GM19023 (cell line): ENCODE measurements at regions not wholly inside any gene's neighbourhood (a gene's known extent, or its start where the extent isn't known, plus 50 kb on each side); places are given as distances from the start of the nearest gene placed in this dataset.
"Not testable (repeated sequence)": the region's sequence is repeated elsewhere in the genome, so short reads cannot be mapped to it uniquely, and the experiment has no call there.

Source experiments
- ATAC-seq: cut with Tn5 transposase; IDR thresholded peaks from one replicate; pipeline ENCODE4 v1.9.1; 2021; ENCODE audit warnings: mild to moderate bottlenecking, moderate library complexity; ENCODE audit not compliant: unreplicated experiment

DNA sequence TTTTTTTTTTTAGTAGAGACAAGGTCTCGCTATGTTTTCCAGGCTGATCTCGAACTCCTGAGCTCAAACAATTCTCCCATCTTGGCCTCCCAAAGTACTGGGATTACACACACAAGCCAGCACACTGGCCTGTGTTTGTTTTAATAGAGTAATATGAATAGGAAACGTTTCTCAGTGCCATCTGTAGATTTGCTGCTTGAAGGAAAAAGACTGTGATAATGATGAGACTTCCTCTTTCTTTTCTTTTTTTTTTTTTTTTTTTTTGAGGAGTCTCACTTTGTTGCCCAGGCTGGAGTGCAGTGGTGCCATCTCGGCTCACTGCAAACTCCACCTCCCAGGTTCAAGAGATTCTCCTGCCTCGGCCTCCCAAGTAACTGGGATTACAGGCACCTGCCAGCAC is 74.7 kb upstream of the ATL2 start:
- not testable (repeated sequence) for ATAC-seq

DNA sequence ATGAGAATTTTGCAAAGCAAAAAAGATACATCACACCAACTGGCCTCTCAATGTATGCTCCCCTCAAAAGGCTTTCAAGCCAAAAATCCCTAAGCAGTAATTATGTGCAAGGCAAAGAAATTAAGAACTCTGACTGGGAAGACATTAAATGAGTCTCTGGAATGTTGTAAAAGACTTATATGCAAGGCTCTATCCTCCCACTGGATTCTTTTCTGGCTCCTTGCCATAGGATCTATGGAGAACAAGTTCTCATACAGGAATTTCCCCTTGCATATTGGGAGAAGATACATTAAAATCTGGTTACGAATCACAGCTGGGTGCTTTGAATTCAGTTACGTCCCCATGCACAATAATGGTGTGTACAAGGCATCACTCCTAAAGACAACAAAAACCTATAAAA is 73.4 kb upstream of the ATL2 start:
- no peak for ATAC-seq

DNA sequence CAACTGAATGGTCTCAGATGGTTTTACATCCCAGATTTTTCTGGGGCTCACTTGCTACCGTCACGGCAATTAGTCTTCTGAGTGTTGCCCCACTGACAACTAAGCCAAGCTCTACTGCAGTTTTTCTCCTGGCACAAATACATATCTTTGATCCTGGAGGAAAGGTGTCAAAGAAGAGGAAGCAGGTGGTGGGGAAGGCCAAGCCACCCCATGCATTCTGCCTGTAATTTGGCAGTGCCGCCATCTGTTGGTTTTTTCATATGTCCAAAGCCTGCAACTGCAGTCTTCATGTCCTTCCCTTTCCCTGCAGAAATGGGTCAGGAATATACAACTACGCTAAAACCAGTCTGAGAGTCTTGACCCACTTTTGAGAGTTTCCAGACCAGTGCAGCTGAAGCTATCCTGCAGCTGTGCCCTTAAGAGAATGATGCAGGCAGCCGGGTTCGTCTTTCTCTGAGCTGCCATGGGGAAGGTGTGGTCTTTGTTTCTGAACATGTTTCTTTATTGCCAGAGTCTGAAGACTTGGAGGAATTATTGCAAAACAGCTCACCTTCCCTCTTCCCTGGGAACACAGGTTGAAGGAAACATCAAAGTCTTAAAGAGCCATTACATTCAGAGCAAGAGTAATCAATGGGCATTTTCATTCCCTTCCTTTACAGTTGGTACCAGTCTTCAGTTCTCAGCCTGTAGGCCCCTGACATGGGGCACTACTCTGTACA is 71.8 kb upstream of the ATL2 start:
- no peak for ATAC-seq

DNA sequence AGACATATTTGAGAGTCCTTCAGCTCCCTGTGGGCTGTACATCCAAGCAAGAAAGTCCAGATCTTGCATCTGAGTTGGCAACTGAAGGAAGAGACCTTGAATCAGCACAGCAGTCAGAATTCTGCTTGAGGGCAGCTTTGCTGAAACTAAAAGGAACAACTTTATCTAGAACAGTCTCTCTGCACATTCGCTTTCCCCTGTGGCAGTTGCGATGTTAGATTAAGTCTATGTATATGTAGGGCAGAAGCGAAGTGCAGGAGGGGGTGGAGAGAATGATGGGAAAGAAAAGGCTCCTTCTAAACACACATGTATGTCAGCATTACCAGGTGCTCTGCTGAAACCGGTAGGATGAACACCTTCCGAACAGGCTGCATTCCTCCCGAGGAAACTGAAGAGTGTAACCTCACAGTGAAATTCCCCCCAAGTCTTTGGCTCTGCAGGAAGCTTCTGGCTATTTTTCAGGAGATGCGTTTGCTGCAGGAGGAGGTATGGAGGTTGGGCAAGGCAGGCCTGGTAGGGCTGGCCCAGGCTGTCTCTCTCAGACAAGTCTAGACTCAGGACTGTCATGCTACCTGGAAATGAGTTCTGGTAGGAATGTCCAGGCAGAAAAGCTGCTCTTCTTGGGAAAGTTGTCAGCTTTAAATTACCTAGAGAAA is 70.0 kb upstream of the ATL2 start:
- no peak for ATAC-seq

DNA sequence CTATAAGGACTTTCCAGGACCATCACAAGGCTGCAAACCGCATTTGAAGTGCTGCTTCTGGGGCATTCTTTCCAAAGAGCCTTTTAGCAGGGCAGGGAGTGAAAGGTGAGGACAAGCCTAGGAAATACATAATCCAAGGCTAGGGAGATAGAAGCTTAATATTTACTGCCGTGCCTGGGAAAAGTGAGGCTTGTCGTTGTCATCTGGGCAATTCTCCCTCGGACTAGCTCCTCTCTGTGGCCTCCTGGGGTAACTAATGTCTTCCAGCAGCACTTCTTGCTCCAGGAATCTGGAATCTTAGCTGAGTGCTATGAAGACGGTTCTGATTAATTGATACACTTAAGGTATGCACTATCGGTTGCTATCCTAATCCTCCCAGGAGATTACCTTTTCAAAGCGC is 69.3 kb upstream of the ATL2 start:
- no peak for ATAC-seq

DNA sequence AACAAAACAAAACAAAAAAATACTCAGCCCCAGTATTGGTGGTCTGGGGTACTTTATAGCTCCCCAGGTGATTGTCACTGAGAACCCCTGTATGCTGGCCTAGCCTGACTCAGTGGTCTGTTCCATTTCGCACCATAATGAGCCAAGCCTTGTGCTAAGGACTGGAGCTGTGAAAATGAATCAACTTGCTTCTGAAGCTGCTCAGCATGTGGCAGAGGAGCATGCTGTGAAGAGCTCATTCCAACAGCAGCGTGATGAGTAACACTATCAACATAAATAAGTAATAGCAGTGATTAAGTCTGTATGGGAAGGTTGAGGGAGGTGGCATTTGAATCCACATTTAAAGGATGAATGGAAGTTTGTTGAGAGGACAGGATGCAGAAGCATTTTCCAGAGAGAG is 67.2 kb upstream of the ATL2 start:
- ATAC-seq, result no peak

DNA sequence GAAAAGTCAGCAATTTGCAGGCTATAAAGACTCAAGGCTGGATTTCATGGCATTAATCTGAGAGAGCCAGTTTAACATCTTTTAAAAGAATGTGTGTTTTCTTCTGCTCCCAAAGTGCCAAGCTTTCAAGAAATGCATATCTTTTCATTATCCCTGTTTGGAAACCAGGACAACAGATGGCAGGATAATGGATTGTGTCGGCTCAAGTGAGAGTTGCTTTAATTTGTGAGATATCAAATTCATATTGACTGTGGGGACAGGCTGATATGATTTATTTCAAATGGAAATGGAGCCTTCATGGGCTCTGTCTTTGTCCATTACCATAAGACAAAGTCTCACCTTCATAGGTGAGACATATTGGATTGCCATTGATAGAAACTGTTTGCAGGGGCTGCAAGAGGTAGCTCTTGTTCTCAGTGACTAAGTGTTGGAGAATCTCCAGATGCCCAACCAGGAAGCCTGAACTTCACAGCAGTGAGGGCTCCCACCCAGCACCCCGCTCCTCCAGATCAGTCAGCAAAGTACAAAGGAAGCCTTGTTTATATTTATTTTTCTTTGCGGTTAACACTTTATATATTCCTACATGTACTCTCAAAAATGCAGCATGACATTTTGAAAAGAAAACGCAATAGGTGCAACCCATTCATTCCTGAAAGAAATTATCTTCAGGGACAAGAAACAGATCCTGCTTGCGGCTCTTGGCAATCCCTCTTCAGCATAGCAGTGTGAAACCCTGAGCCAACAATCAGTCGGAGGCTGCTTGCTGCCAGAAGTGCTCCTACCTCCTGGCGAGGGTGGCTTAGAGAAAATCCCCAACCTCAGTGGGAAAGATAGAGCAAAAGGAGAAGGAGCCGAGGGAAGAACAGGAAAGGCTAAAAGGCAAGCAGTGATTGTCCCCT is 65.8 kb upstream of the ATL2 start:
- no peak for ATAC-seq

DNA sequence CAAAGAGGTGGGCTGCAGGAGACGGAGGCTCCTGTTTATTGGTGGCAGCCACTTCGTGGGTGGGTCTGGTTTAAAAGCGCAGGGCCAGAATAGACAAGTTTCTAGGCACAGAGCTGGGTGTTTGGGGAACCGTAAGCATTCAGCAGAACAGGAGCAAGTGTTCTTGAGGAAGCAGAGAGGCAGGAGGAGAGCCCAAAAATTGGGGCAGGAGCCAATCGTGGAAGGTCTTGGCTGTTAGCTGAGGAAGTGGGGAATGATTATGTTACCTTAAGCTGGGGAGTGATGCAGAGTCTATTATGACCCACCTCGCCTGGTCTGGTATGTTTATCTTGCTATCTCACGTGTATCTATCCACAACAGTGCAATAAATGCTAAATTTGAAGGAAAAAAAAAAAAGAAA is 64.3 kb upstream of the ATL2 start:
- no peak for ATAC-seq

DNA sequence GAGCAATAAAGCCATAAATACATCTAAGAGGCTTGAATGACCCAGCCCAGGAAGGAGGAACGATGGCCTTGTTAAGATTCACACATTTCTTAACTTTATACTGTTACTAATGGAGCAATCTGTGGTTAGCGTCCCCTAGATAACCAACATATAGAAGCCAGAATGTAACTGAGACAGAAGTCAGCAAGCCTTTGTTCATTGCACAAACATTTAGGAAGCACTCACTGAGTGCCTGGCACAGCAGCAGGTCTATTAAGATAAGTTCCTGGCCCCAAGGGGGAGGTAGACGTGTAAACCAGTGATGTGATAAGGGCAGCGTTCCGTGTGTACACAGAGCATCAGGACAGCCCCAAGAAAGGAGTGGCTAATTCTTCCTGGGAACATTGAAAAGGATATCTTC is 63.6 kb upstream of the ATL2 start:
- ATAC-seq, result no peak

DNA sequence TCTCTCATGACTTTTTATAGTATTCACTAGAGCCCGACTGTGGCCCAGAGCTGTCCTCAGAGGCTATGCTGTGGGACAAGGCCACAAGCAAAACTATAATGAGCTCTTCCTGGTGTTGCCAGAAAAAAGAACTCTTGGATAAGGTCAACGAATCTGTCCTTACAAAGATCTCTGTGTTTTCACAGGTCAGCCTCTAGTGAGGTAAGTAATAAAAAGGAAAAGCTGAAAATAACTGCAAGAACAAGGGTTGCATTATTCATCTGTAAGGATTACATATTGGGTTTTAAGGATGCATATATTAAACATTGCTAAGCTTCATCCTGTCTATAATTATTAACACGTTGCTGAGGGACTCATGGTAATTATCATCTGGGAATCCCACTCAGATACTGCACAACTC is 62.8 kb upstream of the ATL2 start:
- ATAC-seq, result no peak

DNA sequence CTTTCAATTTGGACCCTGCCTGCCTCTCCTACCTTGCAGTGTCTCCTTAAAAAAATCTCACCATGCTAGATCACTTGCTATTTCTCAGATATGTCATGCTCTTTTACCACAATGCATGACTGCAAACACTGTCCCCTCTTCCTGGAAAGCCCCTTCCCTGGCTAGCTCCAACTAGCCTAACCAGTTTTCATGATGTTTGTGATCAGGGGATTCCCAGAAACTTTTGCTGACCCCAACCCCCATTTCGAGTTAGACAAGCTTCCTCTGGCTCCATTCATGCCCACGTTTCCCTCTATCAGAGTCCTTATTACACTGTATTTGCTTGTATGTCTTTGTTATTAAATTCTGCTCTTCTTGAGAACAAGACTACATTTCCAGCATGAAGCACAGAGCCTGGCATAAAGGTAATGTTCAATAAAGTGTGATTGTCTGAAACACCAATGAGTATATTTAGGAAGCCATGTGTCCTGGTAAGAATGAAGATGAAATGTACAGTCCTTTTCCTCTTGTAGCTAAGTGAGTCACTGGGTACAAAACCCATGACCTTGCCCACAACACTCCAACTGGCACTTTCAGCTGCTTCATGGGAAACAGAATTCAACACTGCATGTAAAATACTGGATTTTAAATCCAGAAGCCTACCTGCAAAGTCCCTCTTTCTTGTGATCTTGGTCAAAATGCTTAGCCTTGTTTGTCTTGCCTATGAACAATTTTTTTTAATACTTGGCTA is 62.0 kb upstream of the ATL2 start:
- ATAC-seq, result peak; percentile 86

DNA sequence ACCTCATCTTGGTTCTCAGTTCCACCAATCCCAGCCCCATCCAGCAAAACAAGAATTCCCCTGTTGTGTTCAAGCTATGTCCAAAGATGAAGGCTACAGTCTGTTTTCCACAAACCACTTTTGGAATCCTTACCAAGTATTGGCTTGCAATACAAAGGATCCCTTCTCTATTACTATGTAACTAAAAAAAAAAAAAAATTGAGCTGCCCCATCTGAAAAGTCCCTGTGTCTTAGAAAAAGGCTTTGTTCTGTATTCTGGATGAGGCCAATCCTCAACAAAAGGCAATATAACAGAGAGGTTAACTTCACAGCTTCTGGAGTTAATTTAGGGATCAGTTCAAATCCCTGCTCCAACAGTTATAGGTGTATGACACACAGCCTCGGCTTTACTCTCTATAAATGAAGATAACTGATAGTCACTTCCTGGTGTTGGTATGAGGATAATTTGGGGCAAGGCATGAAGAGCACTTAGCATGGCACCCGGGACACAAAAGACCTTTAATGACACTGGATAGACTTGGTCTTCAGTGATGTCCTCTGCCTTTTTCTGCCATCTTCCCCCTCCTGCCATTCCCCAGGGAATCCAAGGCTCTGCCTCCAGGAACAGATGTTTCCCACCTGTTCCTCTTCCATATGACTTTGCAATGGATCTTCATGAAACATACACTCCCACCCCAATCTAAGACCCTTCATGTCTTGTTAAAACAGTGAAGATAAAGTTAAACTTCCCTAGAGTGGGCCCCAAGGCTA is 61.2 kb upstream of the ATL2 start:
- ATAC-seq, result peak; percentile 6

DNA sequence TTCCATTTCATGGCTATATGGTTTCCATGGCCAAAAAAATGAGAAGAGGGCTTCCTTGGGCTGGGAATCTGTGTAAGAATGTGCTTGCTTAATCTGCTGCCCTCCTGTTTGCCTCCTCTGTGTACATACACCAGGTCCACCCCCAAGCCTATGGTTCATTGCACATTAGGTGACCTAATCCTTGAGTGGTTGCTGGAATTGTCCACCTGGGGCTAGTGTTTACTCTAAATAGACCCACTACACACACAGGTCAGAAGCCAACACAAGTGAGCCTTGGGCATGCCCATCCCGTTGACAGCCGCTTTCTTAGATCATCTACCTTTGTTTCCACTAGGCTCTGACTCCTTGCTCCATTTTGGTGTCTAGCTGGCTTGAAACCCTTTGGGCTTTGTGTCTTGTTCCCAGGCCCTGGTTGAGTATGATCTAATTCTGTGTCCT is 59.2 kb upstream of the ATL2 start:
- ATAC-seq, result no peak

DNA sequence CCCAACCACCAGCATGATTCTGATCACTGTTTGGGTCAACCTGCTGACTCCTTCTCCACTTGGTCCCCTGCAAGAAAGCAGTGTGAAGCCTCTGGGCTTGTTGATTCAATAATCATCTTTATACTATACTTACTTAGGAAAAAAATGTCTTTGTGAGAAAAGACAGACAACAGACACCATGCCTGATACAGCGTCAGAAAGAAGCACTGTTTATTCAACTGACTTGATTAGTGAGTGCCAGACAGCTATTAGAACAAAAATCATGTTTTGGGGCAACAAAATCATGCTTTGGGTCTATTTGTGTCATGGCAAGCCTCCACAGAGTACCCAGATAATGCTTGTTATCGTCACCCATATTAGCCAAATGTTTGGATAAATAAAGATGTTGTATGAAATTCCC is 58.7 kb upstream of the ATL2 start:
- ATAC-seq, result no peak

DNA sequence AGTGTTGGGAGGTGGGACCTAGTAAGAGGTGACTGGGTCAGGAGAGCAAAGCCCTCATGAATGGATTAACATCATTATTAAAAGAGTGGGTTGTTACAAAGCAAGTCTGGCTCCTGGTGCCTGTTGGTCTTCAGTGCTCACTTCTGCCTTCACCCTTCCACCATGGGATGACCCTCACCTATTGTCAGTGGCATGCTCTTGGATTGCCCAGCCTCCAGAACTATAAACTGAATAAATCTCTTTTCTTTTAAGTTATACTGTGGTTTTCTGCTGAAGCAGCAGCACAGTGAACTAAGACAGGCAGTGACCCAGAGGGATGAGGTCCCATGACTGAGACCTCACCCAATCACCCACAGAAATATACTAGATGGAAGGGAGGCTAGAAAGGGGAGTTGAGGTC is 57.5 kb upstream of the ATL2 start:
- no peak for ATAC-seq

DNA sequence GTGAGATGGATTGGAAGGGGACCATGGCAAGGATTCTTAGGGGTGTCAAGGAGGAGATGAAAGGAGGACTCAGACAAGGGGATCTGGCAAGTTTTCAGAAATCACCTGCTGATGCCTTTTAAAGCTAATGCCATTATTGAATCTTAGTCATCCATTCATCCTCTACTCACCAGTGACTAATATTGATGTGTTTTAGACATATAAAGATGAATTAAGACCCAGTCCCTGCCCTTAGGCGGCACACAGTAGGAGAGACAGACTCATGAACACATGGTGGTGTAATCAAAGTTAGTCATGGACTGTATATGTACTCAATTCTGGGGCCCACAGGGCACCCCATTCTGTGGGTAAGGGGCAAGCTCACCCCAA is 56.5 kb upstream of the ATL2 start:
- ATAC-seq, result no peak

DNA sequence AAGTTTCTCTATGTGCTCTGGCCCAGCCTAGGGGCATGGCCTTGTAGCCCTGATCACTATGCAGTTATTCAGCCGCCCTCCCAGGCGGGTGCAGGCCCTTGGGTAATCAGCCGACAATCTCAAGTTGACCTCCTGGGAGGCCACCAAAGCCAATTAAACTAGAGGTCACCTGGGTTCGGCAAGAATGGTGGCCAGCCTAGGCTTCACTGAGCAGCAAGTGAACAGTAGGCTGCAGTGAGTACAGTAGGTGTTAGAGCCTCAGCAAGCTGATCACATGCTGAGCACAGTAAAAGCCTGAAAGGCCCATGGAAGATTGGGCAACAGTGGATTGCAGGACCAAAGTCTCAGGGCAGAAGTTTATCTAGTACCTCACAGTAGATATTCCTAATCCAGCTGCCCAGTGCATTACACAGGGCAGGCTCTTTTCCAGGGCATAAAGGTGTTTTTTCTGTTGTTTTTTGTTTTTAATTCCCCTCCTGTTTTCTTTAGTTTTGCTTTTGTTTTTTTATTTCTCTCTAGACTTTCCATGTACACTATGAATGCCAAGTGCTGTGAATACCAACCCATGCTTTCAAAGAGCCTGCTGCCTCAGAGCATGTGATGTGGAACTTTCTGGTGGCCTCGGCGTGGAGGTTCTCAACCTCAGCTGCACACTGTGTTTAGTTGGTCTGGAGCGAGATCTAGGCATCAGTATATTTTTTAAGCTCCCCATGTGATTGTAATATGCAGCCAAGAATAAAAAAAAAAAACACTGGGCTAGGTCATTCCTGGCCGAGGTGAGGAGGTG is 55.9 kb upstream of the ATL2 start:
- ATAC-seq, result no peak

DNA sequence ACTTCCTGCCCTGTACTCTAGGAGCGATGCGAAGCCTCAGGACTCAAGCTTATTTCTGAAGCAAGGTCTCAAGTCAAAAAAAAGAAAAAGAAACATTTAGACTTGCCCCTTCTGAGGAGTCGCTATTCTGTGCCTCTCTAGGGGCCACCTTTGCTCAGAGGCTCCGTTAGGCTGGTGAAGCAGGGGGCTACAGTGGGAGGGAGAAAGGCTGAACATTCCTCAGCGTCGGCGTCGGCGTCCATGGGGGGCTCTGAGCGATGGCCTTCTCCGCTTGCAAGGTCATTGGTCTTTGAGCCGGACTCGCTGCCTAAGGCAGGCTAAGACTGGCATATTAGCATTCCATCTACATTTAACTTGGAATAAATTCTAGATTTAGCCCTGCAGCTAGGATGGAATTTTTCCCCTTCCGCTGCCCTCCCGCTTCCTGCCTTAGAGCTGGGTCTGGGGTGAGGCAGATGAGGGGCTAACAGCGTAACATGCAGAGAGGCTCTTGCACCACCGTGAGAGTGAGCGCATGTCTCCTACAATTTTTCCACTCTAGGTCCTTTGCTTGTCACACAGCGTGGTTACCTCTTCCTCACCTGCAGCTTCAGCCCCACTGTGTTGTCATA is 53.6 kb upstream of the ATL2 start:
- no peak for ATAC-seq

DNA sequence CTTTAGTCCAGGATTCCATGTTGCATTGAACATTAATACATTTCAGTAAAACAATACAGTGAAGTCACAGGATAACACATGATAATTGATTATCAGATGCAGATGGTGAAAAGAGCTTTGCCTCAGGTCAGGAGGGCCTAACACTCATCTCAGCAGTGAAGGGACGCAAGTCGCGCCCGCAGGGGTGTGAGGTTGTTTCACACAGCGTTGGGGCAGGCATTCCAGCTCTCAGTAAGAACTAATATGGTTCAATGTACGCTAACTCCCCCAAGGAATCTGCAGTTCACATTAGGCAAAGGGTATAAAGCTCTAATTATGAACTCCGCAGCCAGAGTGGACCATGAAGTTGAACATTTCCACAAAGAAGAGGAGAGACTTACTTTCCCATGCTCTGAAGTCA is 53.1 kb upstream of the ATL2 start:
- no peak for ATAC-seq
